ENCODE measurements at regions not wholly inside any gene's neighbourhood (a gene's known extent, or its start where the extent isn't known, plus 50 kb on each side); places are given as distances from the start of the nearest gene placed in this dataset.

- no peaks in the 10 kb centered on the region for H3K36me3 Mint-ChIP-seq (ENCODE audit: low read depth, unreplicated experiment)
- DNase-seq (ENCODE audit: low read depth) (no peak), FAIRE-seq (no peak)
- peaks cover 3% of the 10 kb centered on the region for H3K9me3 Mint-ChIP-seq (ENCODE audit: unreplicated experiment)
- Histone ChIP-seq H4K20me1 (ENCODE audit: insufficient read depth, low read length) (no peaks in the 10 kb centered on the region), H3K79me2 (ENCODE audit: insufficient read depth, low read length) (no peaks in the 10 kb centered on the region), H3K4me3 (ENCODE audit: insufficient read depth, low read depth, low read length) (no peak overlapping the region), H3K4me2 (ENCODE audit: low read length) (no peak overlapping the region), H2AFZ (ENCODE audit: low read depth, low read length) (no peak overlapping the region), H3K27me3 (ENCODE audit: insufficient read depth, low read length) (no peaks in the 10 kb centered on the region), H3K27ac (ENCODE audit: low read depth, low read length) (no peak overlapping the region), H3K36me3 (ENCODE audit: insufficient read depth, low read length) (no peaks in the 10 kb centered on the region), H3K9me3 (ENCODE audit: insufficient read depth, low read depth, low read length) (no peaks in the 10 kb centered on the region), H3K4me1 (ENCODE audit: insufficient read depth, low read length) (no peaks in the 10 kb centered on the region), H3K9ac (ENCODE audit: low read length) (no peak overlapping the region)
- H3K4me1 Mint-ChIP-seq (ENCODE audit: low read depth, unreplicated experiment) = peaks cover 6% of the 10 kb centered on the region
- H3K27ac Mint-ChIP-seq (ENCODE audit: unreplicated experiment) = no peak overlapping the region
- TF ChIP-seq EZH2 (IDR thresholded peaks at IDR 0.05; ENCODE audit: insufficient read depth, low read length) (no peak), CTCF (IDR thresholded peaks at IDR 0.05; ENCODE audit: insufficient read depth, low read depth, low read length) (no peak)
- H3K4me3 Mint-ChIP-seq (ENCODE audit: unreplicated experiment) = no peak overlapping the region
- no peaks in the 10 kb centered on the region for H3K27me3 Mint-ChIP-seq (ENCODE audit: low read depth, unreplicated experiment)
These were observed 136.1 kb upstream of the POGK start for GRCh38 chr1:166703141-166703540.

GRCh38 chr1:166703726-166704462, 135.4 kb upstream of the POGK start:
- Histone ChIP-seq H3K27ac (ENCODE audit: low read depth, low read length) (no peak overlapping the region), H3K9ac (ENCODE audit: low read length) (no peak overlapping the region), H3K27me3 (ENCODE audit: insufficient read depth, low read length) (no peaks in the 10 kb centered on the region), H3K4me3 (ENCODE audit: insufficient read depth, low read depth, low read length) (no peak overlapping the region), H4K20me1 (ENCODE audit: insufficient read depth, low read length) (no peaks in the 10 kb centered on the region), H3K9me3 (ENCODE audit: insufficient read depth, low read depth, low read length) (no peaks in the 10 kb centered on the region), H3K36me3 (ENCODE audit: insufficient read depth, low read length) (no peaks in the 10 kb centered on the region), H3K79me2 (ENCODE audit: insufficient read depth, low read length) (no peaks in the 10 kb centered on the region), H3K4me1 (ENCODE audit: insufficient read depth, low read length) (no peaks in the 10 kb centered on the region), H3K4me2 (ENCODE audit: low read length) (no peak overlapping the region), H2AFZ (ENCODE audit: low read depth, low read length) (no peak overlapping the region)
- Mint-ChIP-seq H3K27ac (ENCODE audit: unreplicated experiment) (no peak overlapping the region), H3K9me3 (ENCODE audit: unreplicated experiment) (peaks cover 3% of the 10 kb centered on the region), H3K4me1 (ENCODE audit: low read depth, unreplicated experiment) (peaks cover 6% of the 10 kb centered on the region), H3K4me3 (ENCODE audit: unreplicated experiment) (no peak overlapping the region), H3K36me3 (ENCODE audit: low read depth, unreplicated experiment) (no peaks in the 10 kb centered on the region), H3K27me3 (ENCODE audit: low read depth, unreplicated experiment) (peaks cover 3% of the 10 kb centered on the region)
- no peak for TF ChIP-seq EZH2 (IDR thresholded peaks at IDR 0.05; ENCODE audit: insufficient read depth, low read length)
- no peak for TF ChIP-seq CTCF (IDR thresholded peaks at IDR 0.05; ENCODE audit: insufficient read depth, low read depth, low read length)
- FAIRE-seq (no peak), DNase-seq (ENCODE audit: low read depth) (no peak)
